NCI-H2081 treated with DMSO at 0.1 percent for 48 hours (cell line): ENCODE measurements at regions not wholly inside any gene's neighbourhood (a gene's known extent, or its start where the extent isn't known, plus 50 kb on each side); places are given as distances from the start of the nearest gene placed in this dataset.
"Not testable (repeated sequence)": the region's sequence is repeated elsewhere in the genome, so short reads cannot be mapped to it uniquely, and the experiment has no call there.

ENCODE experiments used
- DNase-seq: peaks from one replicate; lab custom pipeline; 2025; lab: John Stamatoyannopoulos, UW

DNA sequence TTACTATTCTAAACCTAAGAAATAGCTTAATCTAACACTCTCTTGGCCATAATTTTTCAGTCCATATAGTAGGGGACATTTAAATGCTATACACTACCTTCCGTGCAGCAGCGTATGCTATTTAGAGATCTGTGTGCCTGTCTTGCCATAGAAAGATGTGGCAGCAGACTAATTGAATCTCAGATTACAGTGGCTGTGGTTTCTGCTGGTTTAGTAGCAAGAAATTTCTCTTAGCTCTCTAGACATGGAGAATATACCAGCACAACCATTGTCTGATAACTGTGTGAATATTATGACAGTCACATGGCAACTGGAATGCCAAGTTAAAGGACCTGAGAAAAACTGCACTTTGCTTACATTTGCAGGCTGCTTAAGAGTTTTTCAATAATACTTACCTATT is 672.4 kb upstream of the MIR17HG start:
- DNase-seq: no peak

DNA sequence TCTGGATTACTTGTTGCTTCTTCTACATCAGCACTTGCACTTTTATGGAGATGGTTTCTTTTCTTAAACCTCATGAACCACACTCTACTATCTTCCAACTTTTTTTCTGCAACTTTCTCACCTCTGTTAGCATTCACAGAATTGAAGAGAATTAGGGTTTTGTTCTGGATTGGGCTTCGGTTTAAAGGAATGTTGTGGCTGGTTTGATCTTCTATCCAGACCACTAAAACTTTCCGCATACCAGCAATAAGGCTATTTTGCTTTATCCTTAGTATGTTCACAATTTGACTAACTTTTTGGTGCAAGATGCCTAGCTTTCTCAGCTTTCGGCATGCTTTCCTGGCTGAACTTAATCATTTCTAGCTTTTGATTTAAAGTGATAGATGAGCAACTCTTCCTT is 666.7 kb upstream of the MIR17HG start:
- DNase-seq: no peak

DNA sequence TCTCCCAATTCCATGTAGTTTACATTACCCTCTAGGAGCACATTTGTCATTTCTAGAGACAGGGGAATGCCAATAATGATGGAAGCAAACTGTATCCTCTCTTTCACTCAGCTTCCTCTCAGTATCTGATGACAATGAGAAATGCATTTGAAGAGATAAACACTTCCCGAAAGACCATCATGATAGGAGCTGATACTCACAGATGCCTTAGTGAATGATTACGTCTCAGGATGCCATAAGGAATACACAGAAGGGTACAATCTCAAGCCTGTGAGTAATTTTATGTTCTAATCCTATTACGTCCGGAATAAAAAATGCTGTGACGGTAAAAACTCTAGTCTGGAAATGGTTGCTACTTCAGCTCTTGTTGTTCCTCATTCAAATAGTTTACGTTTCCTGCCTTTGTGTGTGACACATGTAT is 663.8 kb upstream of the MIR17HG start:
- DNase-seq: no peak

DNA sequence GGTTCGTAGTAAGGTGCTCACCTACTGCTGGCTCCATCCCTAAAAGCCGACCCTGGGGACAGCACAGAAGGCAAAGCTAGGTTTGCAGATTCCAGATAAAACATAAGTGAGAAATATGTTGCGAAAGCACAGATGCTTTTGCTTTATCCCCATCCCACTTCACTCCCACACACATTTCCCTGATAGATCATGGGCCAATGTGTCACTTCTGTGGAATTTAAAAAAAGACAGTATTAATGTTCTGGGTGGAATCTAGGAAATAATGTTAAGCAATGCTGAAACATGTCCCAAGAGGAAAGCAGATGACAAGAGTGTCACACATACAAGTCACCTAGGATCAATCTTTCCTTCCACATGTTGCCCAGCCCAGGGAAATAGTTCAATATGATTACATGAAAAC is 661.0 kb upstream of the MIR17HG start:
- DNase-seq: no peak

DNA sequence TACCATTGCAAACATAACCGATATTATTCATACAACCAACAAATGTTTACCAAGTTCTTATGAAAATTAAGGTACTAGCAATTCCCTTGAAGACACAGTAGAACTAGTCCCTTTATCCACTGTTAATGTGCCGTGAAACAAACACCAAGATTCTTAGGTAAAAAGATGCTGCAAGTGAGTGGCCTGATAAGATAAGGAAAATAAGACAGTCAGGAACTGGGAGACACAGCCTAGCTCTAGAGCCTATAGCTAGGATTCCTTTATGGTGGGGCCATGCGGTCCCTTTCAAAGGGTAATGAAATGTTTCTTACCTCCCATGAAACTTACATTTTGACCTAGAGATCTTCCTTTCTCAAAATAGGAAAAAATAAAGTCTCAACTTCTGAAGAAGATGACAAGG is 658.4 kb upstream of the MIR17HG start:
- no peak for DNase-seq

DNA sequence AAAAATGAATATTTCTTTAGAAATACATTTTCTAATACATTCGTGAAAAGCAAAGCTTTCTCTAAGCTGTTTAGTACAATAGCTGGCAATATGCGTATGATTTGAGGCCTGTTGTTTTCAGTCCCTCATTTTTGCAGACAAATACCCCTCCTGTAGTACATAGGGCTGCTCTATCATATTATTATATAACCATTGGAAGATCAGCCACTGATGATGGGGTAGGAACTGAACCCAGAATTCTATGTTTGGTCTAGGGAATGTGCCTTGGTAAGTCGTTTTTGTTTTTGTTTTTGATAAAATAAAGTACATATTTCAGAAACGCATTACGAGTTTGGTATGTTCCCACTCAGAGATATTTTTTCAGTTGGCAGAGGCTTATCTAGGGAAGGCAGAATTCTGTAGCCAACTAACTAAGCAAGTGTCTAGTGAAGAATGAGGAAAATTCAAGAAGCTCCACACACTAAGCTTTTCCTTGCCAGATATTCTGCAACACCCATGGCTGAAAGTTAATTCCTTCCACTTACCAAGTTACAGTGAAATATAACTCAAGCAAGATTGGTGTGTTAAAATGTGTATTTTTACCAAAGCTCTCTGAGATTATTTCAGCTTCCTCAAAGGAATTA is 656.9 kb upstream of the MIR17HG start:
- no peak for DNase-seq

DNA sequence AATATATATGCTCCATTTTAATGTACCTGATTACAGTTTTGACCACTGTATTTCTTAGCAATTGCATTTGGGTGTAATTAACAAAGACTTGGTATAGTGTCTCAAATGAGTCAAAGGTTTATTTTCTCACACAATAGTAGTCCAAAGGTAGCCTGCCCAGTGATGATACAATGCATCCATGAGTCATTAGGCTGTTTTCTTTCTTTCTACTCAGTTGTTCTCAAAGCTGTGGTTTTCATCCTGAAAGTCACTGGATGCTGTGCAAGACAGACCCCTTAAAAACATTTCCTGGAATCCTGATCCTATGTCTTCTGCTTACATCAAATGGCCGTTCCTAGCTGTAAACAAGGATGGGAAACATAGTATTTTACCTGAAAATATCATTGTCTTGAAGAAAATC is 651.2 kb upstream of the MIR17HG start:
- no peak for DNase-seq

DNA sequence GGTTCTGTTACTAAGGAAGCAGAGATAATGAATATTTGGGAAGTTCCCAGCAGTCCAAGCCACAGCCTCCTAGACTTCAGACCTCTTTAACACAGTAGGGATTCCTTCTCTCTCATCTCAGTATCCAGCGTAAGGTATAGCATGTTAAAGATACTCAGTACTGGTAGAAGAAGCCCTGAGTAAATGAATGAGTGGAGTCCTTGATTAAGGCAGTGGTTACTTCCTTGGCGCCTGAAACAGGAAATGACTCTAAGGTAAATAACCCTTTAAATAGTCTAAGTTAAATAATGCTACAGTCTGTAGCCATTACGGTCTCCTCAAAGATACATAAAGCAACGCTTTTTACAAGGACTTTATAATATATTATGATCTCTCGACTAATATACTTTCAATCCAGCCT is 650.8 kb upstream of the MIR17HG start:
- DNase-seq: no peak

DNA sequence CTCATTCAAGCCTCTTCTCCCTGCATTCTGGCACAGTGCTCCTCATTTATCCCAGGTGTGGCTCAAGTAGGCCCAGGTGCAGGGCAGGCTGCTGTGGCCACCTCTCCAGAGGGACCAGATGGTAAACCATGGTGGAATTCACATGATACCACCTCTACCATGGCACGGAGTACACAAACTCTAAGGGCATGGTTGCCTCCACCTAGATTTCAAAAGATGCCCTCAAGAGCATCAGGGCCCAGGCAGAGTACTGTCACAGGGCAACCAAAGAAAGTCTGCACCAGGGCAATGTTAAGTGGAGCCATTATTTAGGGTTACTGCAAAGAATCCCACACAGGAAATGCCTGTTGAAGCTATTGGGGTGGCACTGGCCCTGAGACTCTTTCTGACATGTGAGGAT is 647.1 kb upstream of the MIR17HG start:
- no peak for DNase-seq

DNA sequence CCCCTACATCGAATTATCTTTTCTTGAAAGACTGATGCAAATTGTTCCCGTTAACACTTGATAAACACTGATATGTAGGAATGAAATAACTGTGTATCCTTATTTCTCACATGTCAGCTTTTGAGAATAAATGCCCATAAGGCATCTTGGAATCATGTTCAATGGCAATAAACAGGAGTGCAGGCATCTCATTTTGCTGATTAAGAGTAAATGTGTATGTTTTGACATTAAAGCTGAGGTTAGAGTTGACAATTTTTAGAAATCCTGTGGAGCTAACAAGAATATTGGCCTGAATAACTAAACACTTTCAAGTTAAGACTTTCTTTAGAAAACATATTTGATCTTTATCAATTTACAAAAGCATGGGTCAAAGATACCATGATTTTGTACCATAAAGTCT is 646.2 kb upstream of the MIR17HG start:
- DNase-seq: no peak

DNA sequence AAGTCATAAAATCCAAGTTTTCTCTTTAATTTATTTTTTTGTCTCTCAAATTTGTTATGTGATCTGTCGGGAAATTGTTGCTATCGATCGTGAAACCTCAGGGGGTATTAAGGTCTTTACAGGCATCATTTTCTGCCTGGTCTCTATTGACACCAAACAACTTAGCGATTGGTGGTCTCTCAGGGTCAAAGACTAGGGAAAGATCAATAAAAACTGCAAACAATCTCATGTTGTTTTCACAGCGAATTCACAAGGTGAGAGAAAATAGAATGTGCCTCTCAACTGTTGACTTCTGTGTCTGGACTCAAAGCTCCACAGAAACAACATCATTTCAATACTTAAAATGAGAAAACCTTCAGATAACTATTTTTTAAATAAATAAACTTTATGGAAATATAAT is 645.4 kb upstream of the MIR17HG start:
- no peak for DNase-seq

DNA sequence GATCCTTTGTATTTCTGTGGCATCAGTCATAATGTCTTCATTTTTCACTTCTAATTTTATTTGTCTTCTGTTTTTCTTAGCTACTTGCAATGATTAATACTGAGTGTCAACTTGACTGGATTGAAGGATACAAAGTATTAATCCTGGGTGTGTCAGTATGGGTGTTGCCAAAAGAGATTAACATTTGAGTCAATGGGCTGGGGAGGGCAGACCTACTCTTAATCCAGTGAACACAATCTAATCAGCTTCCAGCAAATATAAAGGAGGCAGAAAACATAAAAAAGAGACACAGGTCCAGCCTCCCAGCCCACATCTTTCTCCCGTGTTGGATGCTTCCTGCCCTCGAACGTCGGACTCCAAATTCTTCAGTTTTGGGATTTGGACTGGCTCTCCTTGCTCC is 640.9 kb upstream of the MIR17HG start:
- no peak for DNase-seq

DNA sequence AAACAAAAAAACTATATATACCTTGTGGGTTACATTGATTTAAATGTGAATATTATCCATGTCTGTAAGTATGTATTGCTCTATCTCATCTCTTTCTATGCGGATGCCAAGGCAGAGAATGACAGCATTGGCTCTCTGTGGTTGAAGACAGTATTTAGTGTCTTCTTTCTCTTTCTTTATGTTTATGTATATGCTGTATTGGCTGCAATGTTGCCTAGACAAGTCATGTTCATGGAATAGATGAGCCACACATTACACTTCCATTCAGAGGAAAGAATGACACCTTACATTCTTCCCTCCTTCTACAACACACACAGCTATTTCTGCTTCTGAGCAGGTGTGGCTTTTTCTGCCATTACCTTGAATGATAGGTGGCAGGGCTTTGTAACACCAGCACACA is 639.4 kb upstream of the MIR17HG start:
- no peak for DNase-seq

DNA sequence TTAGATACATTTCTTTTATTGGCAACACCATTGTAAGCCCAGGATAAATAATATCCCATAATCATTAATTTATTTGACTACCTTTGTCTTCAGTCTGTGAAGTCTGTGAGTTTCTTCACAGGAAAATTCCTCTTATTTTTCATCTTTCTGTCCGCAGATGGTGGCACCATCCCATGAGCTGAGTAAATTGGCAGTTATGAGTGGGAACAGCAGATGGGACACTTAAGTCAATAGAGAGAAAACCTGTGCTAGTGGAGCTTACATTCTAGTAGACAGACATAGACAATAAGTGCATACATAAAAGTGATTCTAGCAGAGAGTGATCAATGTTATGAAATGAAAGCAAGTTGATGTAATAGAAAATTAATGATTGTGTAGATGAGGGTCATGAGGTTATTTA is 638.2 kb upstream of the MIR17HG start:
- no peak for DNase-seq

DNA sequence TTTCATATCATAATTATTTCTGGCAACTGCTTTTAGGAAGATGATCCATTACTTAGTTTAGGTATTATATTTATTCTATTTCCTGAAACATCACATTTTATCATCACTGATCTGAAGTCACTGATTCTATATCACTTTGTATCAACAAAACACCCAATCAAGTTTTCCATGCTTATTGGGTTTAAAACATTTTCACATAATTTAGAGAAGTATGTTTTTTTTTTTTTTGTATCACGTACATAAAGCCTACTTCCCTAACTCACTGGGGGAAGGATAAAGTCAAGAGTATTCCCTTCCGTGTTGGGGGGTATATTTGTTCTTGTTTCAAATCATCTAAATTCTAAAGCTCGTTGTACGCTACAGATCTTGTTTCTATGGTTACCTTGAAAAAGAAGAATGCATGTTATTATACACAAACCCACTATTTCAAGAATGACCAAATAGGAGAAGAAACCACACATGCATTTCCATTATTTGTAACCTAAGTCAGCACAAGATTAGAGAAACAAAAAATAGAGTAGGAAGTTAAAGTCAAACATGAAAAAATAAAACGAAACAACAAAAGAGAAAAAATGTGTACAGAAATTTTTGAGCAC is 637.2 kb upstream of the MIR17HG start:
- DNase-seq: no peak

DNA sequence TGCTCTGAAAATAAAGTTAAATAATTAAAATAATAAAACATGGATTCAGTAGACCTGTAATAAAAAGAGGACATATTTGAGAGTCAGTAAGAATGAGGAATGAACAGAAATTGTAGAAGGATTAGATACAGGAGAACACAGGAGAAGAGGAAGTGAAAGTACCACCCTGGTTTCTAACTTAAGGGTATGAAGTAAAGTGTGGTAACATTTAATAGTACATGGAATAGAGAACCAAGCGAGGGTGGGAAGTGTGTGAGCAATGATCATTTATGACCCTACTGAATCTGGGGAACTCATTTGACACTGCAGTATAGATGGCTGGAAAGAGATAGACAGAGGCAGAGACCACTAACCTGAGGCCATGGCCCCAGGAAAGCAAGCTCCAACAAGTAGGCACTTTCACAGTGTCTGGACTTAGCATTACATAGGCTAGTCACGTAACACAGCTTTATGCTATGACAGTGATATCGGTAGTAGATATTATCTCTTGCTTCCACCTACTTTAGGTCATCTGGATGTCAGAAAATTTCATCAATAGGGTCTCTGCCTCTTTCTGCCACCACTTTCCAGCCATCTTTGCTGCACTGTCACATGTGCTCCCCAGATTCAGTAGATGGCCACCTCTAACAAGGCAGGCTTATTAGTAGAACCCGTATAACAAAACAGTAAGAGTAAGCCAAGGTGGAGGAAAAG is 633.9 kb upstream of the MIR17HG start:
- DNase-seq: no peak

DNA sequence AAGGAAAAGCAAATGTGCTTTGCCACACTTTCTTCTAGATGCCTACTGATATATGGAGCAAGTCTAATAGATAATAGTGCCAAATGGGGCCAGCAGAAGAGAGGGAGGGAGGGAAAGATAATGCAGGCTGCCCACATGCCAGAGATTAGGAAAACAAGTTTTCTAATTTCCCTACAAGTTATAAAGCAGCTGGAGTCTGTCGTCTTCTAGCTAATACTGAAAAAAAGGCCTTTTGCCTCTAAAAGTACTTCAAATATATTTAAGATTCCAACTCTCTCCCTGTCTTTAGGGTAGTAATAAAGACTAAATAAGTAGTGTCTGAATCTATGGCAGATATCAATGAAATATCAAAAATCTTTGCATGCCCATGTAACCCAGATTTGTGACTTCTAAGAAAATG is 632.0 kb upstream of the MIR17HG start:
- no peak for DNase-seq

DNA sequence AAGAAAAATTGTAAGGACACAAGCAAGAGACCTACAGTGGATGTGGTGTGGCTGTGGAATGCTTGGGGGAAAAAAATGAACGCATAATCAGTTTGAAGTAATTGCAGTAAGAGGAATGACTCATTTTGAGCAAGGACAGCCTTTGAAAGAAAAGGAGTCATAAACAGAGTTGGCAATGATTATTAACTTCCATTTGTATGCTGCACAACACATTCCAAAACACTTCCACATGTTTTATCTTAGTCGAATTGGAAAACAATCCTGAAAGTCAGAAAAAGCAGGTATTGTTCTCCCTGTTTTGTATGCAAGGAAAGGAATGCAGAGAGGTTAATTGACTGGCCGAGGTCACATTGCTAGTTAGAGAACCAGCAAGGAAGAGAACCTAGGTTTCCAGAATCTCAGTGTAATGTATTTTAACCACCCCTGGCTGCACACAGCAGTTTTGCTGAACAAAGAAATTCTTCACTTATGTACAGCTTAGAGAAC is 630.0 kb upstream of the MIR17HG start:
- no peak for DNase-seq

DNA sequence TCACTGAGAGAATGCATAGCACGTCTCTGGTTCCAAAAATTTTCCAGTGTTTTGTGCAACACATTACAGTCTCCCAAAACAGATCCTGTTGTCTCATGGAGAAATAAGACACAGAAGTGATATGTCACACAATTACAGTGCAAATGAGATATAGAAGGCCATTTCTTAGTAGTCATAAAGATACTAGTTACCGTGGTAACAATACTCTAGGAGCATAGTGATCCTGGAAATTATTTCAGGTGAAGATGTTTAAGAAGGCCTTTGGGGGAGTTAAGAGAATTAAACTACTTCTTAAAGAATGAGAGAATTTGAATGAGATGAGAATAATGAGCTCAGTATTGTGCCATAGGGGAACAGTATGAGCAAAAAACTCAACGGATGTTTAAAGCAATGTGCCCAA is 628.0 kb upstream of the MIR17HG start:
- DNase-seq: no peak

DNA sequence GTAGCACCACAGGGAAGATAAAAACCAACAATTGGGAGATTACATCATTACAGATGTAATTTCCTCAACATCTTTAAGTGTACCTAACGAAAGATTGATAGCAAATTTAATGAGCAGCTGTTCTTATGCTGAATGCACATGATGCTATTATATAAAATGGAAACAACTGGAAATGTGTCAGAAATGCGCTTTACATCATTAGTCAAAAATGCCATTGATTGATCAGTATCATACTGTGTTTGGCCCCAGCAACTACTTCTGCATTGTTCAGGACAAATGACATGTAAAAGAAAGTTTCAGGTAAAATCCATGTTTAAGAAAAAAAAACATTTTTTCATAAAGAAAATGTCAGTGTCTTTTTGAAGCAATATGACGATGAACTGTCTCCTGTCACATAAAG is 625.5 kb upstream of the MIR17HG start:
- no peak for DNase-seq

DNA sequence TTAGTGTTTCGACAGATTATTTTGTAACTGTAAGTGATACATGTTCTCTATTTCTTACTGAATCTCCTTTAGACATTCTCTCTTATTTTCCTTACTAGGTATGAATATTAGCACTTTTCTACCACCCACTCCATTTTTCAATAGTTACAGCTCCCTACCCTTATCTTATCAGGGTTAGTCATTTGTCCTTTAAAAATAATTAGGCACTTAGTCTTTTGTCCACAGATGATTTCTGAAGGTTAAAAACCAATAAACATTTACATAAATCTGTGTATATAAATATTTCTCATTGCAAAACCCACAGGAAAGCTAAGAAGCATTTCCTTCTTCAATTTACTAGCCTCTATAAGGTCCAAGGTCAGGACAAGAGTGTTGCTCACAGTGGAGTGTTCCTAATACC is 624.1 kb upstream of the MIR17HG start:
- DNase-seq: no peak

DNA sequence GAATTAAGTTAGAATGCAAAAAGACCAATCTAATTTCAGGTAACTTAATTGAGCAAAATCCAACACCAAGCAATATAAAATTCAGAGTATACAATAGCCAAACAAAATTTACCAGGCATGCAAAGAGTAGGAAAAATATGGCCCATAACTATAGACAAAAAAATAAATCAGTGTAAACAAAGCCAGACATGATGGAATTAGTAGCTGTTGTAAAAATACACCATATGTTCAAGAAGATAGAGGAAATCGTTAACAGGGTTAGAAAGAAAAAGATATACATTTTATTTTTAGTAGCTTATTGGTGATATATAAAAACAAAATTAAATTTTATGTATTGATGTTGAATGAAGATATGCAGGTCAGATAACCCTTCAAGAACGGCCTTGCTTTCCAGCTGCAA is 621.1 kb upstream of the MIR17HG start:
- no peak for DNase-seq

DNA sequence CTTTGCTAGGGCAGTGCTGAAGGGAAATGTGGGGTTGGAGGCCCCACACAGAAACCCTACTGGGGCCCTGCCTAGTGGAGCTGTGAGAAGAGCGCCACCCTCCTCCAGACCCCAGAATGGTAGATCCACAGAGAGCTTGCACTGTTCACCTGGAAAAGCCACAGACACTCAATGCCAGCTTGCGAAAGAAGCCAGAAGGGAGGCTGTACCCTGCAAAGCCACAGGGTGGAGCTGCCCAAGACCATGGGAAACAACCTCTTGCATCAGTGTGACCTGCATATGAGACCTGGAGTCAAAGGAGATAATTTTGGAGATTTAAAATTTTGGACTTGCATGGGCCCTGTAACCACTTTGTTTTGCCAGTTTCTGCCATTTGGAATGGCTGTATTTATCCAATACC is 615.4 kb upstream of the MIR17HG start:
- DNase-seq: no peak

DNA sequence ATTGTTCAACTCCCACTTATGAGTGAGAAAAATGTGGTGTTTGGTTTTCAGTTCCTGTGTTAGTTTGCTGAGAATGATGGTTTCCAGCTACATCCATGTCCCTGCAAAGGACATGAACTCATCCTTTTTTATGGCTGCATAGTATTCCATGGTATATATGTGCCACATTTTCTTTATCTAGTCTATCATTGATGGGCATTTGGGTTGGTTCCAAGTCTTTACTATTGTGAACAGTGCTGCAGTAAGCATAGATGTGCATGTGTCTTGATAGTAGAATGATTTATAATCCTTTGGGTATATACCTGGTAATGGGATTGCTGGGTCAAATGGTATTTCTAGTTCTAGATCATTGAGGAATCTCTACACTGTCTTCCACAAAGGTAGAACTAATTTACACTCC is 613.0 kb upstream of the MIR17HG start:
- not testable (repeated sequence) for DNase-seq
